ENCODE measurements at regions not wholly inside any gene's neighbourhood (a gene's known extent, or its start where the extent isn't known, plus 50 kb on each side); places are given as distances from the start of the nearest gene placed in this dataset.

DNA sequence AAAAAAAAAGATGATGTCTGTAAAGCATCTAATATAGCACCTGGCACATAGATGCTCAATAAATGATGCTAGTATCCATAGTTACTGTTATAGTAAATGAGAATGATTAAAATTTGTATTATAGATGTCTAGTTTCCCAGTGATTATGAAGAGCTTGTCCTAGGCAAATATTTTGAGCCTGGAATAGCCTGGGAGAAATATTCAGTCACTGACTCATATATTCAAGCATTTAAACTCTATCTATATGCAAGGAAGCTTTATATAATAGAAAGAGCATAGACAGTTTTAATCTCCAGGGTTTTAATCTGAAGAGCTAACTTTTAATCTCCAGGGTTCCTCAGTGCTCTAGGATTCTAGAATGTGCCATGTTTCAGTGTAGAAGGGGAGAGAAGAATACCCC, 91.5 kb upstream of the VASH1 start:
- no peak for DNase-seq

DNA sequence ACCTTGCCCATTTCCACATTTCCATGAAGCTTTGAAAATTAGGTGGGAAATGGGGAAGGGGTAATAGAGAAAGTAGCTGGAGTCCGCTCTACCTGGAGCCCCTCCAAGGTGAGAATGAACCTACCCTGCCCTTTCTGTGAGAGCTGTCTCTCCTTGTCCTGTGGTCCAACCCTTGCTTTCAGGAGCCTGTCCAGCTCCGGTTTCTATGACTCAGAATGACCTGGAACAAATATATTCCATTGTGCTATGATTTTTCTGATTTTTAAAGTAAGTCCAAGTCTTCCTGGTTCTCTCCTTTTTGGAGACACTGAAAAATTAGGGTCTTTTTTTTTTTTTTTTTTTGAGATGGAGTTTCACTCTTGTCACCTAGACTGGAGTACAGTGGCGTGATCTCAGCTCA, 89.1 kb upstream of the VASH1 start:
- no peak for DNase-seq

DNA sequence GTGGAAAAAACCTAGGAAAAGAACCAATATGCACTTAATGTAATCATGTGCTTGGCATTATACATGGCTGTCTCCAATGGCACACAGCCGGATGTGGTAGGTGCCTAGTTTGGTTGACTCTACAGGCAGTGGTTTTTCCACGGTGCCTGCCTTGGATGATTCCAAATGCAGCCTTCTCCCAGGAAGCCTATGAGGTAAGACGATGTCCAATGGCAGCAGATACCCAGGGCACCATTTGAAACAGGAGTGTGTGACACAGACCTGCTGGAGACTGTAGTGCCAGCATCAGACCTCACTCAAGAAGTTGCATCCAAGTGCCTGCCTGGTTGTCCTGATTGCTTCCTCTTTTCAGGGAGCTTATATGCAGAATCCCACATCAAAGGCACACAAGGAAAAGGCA, 88.0 kb upstream of the VASH1 start:
- no peak for DNase-seq

DNA sequence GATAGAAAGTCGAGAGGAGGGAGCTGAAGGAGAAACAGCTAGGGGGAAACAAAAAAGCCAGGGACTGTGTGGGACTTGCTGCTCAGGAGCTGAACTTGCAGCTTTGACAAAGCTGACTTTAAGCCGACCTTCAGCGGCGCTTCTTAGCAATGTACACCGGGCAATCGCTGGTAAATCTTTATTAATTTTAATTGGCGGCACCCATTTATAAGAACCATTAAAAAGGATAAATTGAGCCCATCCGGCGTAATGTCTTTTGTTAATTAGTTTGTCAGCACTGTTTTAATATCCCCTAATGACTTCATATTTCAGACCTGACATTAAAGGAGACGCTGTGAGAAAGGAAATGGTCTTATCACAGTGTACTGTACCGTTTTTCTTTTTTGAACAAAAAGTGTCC, 86.2 kb upstream of the VASH1 start:
- DNase-seq, result no peak

DNA sequence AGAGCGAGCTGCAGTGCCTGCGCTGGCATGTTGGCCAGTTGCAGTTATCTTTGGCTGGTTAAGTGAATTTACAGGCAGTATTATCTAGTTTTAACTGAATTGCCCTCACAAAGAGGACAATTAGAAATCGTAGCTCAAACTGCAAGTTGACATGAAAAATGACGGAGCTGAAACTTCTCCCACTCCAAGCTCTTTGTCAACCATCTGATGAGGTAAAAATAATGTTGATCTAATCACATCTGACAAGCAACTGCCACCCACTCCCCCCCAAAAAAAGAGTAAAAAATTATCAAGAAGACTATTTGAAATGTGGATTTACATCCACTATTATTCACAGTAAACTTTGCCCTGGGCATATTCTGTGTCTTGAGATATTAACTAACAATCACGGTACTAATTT, 84.7 kb upstream of the VASH1 start:
- no peak for DNase-seq

DNA sequence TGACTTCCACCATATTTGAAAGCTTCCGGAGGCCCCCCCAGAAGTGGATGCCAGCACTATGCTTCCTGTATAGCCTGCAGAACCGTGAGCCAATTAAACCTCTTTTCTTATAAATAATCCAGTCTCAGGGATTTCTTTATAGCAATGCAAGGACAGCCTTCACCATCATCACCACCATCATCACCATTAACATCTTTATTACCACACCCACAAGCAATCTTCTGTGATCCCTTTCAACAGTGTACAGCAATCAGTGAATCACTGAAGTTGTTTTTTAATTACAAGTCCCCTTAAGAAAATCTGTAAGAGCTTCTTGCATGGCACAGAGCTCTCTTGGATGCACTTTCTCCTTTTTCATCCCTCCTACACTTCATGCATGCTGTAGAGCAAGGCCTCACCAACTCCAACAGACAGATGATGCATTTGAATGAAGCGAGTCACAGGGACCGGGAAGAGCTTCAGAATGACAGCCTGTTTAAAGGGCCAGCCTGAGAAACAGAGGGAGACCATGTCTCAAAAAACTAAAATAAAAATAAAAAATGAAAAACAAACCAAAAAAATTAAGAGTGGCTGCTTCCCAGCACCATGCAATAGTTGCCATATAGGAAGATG, 83.6 kb upstream of the VASH1 start:
- DNase-seq, result no peak

DNA sequence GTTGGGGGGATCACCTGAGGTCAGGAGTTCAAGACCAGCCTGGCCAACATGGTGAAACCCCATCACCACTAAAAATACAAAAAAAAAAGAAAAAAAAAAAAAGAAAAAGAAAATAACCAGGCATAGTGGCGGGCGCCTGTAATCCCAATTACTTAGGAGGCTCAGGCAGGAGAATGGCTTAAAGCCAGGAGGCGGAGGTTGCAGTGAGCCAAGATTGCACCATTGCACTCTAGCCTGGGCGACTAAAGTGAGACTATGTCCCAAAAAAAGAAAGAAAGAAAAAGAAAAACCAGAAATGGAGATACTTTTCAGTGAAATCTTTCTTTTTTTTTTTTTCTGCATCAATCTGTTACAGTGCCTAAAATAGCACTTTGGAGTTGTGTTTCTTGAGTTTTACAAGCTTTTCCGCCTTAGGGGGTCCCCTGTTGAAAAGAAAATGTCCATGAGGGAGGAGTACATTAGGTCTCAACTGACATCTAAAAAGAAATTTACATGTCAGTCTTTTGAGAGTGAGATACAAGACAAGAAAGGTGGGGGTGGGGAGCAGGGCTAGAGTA, 82.9 kb upstream of the VASH1 start:
- no peak for DNase-seq

DNA sequence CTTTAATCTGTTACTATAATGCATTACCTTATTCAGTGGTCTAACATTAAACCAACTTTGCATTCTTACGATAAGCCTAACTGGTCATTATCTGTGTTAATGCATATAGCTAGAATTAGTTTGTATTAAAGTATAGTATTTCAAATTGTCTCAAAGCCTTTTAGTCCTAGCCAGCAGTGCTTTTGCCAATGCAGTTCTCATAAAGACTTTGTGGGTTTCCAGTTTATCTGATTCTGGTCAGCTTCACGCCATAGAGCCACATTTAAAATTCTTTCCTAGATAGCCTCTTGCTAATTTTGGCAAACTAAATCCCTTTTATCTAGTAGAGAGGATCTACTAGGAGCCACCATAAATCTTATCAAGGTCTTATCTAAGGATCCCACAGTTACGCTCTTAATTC, 78.9 kb upstream of the VASH1 start:
- DNase-seq, result no peak

DNA sequence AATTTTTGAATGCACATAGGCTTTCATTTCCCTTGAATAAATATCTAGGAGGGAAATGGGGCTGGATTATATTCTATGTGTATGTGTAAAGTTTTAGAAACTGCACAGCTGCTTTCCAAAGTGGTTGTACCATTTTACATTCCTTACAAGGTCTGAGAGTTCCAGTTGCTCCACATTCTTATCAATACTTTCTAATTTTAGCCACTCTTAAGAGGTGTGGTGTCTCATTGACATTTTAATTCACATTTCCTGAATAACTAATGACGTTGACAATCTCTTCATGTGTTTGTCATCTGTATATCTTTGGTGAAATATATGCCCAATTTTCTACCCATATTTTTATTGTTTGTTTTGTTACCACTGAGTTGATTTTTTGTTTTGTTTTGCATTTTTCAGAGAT, 74.6 kb upstream of the VASH1 start:
- no peak for DNase-seq

DNA sequence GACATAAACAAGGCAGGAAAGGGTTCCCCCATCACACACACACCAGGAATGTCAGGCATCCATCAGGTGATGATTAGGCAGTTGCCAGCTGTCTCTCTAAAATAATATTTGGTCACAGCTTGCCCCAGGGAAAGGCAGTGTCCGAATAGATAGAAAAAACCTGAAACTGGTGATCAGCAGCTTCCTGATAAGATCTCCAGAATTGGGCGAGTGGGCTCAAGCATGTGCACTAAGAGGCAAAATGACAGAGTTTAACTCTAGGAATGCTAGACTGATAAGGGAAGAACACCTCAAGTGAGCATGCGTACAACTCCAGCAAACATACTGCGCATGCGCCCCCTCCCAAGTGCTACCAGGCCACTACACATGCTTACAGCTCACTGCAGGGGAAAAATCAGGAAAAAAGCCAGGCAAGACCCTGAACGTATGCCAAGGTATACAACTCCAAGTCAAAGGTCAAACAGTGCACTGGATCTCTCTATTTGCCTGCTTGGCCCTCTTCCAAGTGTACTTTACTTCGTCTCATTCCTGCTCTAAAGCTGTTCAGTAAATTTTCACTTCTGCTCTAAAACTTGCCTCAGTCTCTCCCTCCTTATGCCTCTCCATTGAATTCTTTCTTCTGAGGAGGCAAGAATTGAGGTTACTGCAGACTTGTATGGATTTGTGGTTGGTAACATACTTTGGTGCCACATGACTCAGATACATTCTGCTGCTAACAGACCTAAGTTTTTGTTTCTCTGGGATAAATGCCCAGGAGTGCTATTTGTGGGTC, 73.5 kb upstream of the VASH1 start:
- DNase-seq, result no peak

DNA sequence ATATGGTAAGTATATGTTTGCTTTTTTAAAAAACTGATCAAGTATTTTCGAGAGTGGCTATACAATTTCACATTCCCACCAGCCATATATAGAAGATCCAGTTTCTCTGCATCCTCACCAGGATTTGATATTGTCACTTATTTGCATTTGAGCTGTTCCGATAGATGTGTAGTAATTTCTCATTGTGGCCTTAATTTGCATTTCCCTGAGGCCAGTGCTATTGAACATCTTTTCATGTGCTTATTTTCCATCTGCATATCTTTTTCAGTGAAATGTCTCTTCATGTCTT, 72.9 kb upstream of the VASH1 start:
- DNase-seq, result no peak

DNA sequence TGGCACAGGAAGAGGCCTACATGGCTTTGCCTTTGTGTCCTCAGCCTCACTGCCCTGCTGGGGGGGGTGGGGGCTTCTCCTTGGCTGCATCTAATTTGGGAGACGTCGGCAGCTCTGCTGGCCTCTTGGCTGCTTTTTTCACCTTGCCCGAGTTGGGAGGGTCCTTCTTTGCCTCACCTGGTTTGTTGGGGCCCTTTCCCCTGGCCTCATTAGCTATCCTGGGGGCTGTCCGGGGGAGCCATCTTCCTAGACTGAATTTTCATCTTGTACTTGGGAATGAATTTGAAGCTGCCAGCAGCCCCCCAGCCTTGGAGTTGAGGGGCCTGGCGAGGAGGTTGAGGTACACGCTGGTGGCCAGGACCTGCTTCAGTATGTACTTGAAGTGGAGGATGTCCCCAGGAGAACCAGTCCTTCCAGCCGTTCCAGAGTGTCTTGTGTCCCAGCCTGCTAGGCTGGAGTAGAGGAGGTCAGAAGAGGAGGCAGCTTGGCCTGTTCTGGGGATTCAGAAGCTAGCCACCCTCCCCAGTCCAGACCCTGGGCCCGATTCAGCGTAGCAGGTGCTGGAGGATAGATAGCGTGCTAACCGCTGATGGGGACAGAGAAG, 70.7 kb upstream of the VASH1 start:
- DNase-seq, result no peak

DNA sequence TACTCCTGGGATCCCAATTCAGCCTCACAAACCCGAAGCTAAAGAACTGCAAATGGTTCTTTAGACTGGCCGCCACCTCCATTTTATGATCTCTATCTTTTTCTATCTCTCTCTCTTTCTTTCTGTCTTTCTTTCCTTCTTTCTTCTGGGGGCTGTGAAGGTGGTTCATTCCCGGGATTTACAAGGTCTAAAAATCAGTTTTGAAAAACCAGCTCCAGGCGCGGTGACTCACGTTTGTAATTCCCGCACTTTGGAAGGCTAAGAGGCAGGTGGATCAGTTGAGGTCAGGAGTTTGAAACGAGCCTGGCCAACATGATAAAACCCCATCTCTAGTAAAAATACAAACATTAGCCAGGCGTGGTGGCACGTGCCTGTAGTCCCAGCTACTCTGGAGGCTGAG, 67.2 kb upstream of the VASH1 start:
- DNase-seq, result no peak

DNA sequence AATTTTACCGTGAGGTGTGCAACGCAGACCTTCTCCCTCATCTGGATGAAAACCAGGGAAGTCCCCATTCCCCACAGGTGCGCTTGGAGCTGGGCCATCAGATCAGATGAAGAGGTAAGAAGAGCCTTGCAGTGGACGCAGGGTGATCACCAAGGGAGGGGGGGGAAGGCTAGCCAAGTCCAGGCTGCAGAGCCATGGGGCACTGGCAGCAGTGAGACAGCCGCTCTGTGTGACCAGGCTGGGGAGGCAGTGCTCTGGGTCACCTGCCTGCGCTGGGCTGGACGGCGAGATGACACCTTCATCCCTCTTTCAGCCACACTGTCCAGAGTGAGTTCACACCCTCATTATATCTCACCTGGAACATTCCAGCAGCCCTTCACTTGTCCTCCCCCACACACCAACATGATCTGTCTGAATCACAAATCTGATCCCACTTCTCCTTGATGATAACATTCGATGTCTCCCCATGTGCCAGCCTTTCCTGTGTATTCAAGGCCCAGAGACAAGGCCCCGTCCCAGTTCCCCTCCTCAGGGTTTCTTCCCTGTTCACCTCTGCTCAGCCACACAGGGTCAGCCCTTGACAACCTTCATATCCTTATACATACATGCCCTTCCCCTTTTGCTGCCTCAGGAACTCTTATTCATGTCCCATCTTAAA, 65.9 kb upstream of the VASH1 start:
- DNase-seq, result no peak

DNA sequence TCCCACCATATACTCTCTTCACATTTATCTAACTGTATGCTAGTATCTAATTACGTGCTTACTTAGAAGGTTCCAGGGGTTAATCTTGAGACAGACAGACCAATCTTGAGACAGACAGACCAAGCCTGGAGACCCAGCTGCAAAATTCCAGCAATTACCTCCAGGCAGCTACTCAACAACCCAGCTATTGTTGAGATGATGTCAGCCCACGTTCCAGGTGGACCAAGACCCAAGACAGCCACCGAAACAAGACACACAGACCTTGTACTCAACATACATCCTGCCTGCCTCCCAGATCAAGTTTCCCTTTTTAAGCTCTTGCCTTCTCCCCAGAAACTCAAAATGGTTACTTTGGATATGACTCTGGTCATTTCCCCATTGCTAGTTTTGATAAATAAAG, 64.9 kb upstream of the VASH1 start:
- DNase-seq, result no peak

DNA sequence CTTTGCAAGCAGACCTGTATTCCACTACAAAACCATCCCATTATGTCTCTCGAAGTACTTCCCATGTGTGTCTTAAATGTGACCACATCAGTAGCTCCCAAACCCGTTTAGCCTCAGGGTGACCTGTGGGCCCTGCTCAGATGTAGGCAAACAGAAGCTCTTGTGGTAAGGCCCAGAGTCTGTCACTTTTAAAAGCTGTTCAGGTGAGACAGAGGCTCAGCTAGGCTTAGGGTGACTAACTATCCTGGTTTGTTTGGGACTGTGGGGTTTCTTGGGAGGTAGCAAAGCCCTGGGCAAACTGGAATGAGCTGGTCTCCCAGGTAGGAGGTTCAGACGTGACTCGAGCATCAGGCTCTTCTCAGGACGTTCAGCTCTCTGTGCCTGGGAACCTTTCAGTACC, 64.5 kb upstream of the VASH1 start:
- no peak for DNase-seq

DNA sequence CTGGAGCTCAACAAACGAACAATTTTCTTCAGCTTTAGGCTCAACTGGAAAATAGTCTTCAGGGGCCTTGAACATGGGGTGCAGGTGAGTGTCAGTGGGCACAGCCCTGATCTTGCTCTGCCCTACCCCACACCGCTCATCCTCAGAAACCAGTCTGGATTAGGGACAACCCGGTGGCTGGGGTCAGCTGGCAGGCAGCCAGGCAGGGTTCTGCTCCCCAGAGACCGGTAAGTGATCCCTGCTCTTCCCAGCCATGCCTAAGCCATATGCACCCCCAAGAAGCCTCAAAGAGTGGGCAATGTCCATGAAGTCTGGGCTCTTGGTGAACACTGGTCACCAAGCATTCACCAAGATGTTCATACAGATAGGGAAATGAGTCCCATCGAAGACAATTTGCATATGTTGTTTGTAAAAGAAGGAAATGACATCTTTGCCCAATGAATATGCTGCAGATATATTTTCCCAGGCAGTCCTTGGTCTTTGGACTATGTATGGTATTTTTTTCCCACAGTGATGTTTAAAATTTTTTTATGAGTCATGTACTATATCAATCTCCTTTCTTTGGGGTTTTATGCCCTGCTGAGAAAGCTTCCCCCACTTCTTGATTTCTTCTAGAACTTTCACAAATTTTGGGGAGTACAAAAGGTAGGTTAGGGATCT, 63.9 kb upstream of the VASH1 start:
- DNase-seq, result no peak

DNA sequence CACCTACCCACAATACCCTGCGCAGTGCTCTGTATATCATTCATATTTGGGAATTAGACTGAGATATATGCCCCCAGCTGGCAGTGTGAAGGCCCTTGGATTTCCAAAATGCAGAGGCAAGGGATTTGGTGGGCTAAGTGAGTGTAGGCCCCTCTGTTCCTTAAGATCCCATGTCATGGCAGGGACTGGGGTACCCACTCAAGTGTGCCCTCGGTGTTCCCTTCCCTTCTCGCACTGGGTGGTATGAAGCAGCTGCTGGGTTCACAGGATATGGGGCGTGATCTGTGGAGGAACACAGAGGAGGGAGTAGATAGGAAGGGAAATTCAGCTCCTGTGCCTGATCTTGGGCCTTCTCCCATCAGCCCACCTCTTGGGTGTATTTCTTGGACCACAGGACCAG, 63.1 kb upstream of the VASH1 start:
- no peak for DNase-seq

DNA sequence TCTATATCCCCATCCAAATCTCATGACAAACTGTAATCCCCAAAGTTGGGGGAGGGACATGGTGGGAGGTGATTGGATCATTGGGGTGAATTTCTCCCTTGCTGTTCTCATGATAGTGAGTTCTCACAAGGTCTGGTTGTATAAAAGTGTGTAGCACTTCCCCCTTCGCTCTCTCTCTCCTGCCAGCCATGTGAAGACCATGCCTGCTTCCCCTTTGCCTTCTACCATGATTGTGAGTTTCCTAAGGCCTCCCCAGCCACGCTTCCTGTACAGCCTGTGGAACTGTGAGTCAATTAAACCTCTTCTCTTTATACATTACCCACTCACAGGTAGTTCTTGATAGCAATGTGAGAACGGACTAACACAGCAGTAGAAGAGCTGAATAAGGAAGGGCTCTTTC, 62.6 kb upstream of the VASH1 start:
- DNase-seq, result no peak

DNA sequence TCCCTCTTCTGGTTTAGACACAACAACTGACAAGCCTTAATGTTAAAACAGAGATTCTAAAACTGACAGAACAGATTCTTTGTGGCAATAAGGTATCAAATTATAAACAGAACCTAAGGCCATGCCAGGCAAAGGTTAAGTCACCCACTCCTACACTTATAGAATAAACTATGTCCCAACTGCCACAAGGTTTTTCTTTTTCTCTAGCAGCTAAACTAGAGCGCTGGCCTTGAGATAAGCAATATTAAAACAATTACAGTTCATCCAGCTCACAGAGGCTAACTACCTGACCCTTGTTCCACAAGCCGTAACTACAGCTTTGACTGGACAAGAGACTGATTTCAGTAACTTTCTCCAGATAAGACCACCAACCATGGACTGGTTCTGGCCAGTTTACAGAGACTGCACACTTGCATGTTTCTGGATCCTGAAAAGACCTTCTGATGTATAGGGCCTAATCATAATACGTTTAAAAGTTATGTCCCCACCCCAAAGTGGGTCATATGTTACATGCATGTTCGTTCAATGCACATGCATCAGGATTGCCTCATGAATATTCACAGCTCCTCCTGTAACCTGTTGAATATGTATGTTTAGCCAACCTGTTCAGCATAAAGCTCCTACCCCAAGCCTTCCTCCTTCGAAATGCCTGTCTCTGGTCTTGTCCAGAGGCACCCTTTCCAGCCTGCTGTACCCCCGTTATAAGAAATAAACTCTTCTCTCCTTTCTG, 61.9 kb upstream of the VASH1 start:
- DNase-seq, result no peak

DNA sequence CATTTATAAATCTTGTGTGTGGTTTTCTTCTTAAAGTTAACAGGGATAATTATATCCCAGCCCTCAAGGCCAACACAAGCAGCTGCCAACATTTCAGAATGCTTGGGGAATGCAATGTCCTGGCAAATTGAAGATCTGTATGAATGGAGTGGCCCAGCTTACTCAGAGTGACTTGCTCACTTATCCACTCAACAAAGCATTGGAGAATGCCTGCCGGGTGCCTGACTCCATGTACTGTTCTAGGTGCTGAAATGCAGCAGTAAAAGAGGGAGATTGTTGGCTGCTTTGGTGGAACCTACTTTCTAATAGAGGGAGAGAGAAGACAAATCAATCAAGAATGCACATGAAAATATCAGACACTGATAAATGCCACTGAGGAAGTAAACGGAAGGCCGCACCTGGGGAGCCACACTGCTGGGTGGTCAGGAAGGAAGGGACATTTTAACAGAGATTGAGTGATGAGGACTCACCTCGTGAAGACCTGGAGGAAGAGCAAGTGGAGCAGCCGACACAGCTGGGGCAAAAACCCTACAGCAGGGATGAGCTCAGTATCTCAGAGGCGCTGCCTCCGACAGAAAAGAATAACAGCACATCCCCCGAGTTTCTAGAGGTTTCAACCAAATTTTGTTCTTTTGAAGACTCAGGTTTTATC, 61.2 kb upstream of the VASH1 start:
- no peak for DNase-seq

DNA sequence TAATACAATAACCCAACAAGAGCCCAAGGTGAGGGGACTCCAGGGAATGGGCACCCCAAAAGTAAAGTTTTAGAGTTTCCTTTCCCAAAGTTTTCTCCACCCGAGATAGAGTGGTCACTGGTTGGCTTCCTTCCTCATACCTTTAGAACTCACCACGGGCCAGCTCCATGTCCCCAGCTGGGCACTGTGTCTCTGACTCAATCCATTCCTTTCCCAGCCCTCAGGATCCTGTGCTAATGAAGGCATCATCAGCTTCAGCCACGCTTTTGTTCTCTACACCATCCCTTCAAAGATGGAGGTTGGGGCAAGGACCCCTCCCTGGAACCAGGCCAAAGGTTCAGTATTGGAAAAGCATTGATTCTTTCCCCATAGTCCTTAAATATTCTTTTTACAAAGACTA, 59.8 kb upstream of the VASH1 start:
- no peak for DNase-seq
